SK-N-SH (cell line): ENCODE measurements at regions not wholly inside any gene's neighbourhood (a gene's known extent, or its start where the extent isn't known, plus 50 kb on each side); places are given as distances from the start of the nearest gene placed in this dataset.

Experiments used
- FOXJ3 ChIP-seq: sonication (generic); formaldehyde crosslinking; IDR thresholded peaks from 2 replicates; pipeline ENCODE4 v1.5.1; 2020; ENCODE audit warnings: mild to moderate bottlenecking, missing genetic modification reagents
- USF1 ChIP-seq: IDR thresholded peaks from 2 replicates; pipeline ENCODE4 v1.4.0; 2012; ENCODE audit warnings: low read depth, borderline replicate concordance
- YY1 ChIP-seq: IDR thresholded peaks from 2 replicates; pipeline ENCODE4 v1.4.0; 2012; ENCODE audit warnings: low read depth, mild to moderate bottlenecking

DNA sequence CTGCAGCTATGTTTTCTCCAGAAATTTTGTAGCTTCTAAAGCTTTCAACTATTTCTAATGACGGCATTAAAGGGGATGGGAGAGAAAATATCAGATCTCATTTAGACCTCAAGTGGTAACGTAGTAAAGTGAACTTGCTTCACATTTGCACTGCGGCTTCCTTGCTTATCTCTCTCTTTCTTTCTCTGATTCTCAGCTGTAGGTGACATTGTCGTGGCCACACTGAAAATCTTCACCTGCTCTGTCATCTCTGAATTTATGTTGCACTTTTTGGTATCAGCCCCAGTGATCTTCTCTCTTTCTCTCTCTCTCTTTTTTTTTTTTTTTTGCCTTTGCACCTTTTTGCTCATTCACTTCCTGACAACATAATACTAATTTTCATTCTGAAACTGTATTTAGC lies 254.1 kb upstream of the SATB1 start:
- no peak for TF ChIP-seq USF1
- TF ChIP-seq FOXJ3 (CRISPR knock-in tag) = no peak
- no peak for TF ChIP-seq YY1
